Muscle of leg (tissue), 3 donors: ENCODE measurements at regions not wholly inside any gene's neighbourhood (a gene's known extent, or its start where the extent isn't known, plus 50 kb on each side); places are given as distances from the start of the nearest gene placed in this dataset.

ENCODE experiments used
- DNase-seq: peaks from one replicate; pipeline ENCODE4 v3.0.0; 2013
- H3K27ac ChIP-seq: one replicate; pipeline ENCODE4 v1.5.1; 2013; ENCODE audit warnings: mild to moderate bottlenecking, low read length, control low read depth
- H3K27me3 ChIP-seq: one replicate; pipeline ENCODE4 v1.6.1; 2013; ENCODE audit warnings: low read length; ENCODE audit not compliant: control insufficient read depth, insufficient read depth
- H3K36me3 ChIP-seq: one replicate; pipeline ENCODE4 v1.6.1; 2013; ENCODE audit warnings: low read length; ENCODE audit not compliant: control insufficient read depth, insufficient read depth
- H3K4me1 ChIP-seq: one replicate; pipeline ENCODE4 v1.6.1; 2013; ENCODE audit warnings: low read length; ENCODE audit not compliant: control insufficient read depth, insufficient read depth
- H3K4me3 ChIP-seq: one replicate; pipeline ENCODE4 v1.5.1; 2013; ENCODE audit warnings: low read length, control low read depth
- H3K9me3 ChIP-seq: replicated peaks from 2 replicates; pipeline ENCODE4 v1.6.1; 2013; ENCODE audit warnings: low read depth, low read length; ENCODE audit not compliant: control insufficient read depth
- WGBS: methylation state at CpG from one replicate; pipeline ENCODE4 v1.1.5; 2013; ENCODE audit warnings: missing lambda C conversion rate; ENCODE audit not compliant: insufficient coverage; 5-methylcytosine and 5-hydroxymethylcytosine counted together

- Histone ChIP-seq H3K4me1 (peaks cover 8% of the 10 kb centered on the region), H3K36me3 (no peaks in the 10 kb centered on the region), H3K9me3 (no peaks in the 10 kb centered on the region), H3K27me3 (no peaks in the 10 kb centered on the region), H3K27ac (no peak overlapping the region), H3K4me3 (no peak overlapping the region)
- DNase-seq = no peak
- 75% methylated on average over 6 of the region's 6 CpGs for WGBS
Observed at GRCh38 chr1:93746021-93746812, 64.6 kb upstream of the BCAR3 start.

- Histone ChIP-seq H3K27me3 (no peaks in the 10 kb centered on the region), H3K4me3 (no peak overlapping the region), H3K36me3 (no peaks in the 10 kb centered on the region), H3K27ac (no peak overlapping the region), H3K4me1 (peaks cover 16% of the 10 kb centered on the region), H3K9me3 (no peaks in the 10 kb centered on the region)
- DNase-seq = no peak
- 44% methylated on average over 3 of the region's 7 CpGs for WGBS
Observed at GRCh38 chr1:93744299-93744988, 62.8 kb upstream of the BCAR3 start.

DNA sequence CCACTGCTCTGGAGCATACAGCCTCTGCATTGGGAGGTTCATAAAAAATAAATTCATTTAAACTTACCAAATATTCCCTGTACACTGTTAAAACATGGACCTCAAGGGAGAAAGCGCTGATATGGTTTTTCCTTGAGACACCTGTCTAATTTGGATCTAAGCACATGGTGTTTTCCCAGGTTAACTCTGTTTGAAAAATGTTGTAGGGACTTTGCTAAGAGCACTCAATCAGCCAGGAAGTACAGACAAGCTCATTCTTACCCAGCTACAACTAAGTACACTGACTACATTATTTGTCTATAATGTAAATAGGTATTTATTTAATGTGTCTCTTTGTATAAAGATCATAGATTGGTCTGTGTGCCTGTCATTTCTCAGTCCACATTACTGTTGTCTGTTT lies 61.8 kb upstream of the BCAR3 start:
- no CpG with 5 or more reads among the region's 1 CpG for WGBS
- H3K27me3 ChIP-seq = no peaks in the 10 kb centered on the region
- peaks cover 25% of the 10 kb centered on the region for H3K4me1 ChIP-seq
- no peaks in the 10 kb centered on the region for H3K9me3 ChIP-seq
- no peak for DNase-seq
- no peak overlapping the region for H3K27ac ChIP-seq
- no peaks in the 10 kb centered on the region for H3K36me3 ChIP-seq
- H3K4me3 ChIP-seq = no peak overlapping the region

DNA sequence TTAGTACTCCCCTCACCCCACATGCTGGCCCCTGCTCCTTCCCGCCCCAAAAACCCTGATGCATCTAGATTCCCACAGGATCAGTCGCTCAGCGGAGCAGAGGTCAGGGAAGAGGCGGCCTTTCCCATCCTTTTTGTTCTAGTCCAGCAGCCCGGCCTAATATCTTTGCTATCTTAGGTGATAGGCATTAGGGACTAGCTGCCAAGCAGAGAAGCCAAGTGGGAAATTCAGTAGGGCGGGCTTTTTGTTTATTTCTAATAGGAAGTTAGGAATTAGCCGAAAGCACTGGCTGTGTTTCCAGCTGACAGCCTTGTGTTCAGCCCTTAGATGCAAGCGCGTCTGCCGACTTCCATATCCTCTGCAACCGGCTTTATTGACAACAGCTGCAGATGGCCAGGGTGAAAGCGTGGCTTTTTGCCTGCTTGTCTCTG lies 59.0 kb upstream of the BCAR3 start:
- WGBS = 20% methylated on average over 9 of the region's 12 CpGs
- H3K27ac ChIP-seq = peak overlapping the region; percentile 49
- peak; percentile 88 for DNase-seq

DNA sequence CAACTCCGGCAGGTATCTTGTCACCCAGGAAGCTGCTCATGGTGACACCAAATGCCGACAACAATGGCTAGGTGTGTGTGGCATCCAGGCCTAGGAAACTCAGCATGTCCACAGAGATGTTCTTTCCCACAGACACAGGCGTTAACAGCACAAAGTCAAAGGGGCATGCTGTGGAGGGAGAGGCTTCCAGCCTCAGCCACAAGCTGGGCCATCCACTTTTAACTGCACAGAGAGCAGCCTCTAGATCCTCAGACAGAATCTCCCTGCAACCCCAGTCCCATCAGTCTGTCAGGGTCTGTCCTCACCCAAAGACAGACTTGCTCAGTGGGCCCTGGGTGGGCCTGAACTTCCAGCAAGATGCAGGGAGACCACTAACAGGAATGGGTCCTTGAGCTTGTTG lies 58.5 kb upstream of the BCAR3 start:
- H3K27ac ChIP-seq = peak overlapping the region; percentile 49
- H3K9me3 ChIP-seq = no peaks in the 10 kb centered on the region
- no peak overlapping the region for H3K4me3 ChIP-seq
- no peaks in the 10 kb centered on the region for H3K27me3 ChIP-seq
- peaks cover 28% of the 10 kb centered on the region for H3K4me1 ChIP-seq
- DNase-seq = no peak
- H3K36me3 ChIP-seq = no peaks in the 10 kb centered on the region
- WGBS = no CpG with 5 or more reads among the region's 3 CpGs

More for the DNA sequence above, 59.0 kb upstream of the BCAR3 start:
- H3K27me3 ChIP-seq = no peaks in the 10 kb centered on the region
- H3K9me3 ChIP-seq = no peaks in the 10 kb centered on the region
- peaks cover 28% of the 10 kb centered on the region for H3K4me1 ChIP-seq
- no peaks in the 10 kb centered on the region for H3K36me3 ChIP-seq
- H3K4me3 ChIP-seq = no peak overlapping the region

DNA sequence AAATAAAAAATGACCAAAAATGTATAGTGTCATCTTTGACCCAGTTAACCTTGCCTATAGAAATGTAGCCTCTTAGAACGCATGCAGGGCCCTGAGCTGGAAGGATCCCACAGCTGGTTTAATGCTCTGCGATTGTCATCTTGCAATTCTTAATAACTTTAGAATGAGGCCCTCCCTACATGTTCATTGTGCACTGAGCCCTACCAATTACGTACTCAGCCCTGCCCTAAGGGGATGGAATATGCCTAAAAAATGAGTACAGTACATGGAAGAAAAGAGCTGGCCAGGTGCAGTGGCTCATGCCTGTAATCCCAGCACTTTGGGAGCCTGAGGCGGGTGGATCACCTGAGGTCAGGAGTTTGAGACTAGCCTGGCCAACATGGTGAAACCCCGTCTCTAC lies 57.8 kb upstream of the BCAR3 start:
- peaks cover 28% of the 10 kb centered on the region for H3K4me1 ChIP-seq
- H3K9me3 ChIP-seq = no peaks in the 10 kb centered on the region
- H3K27ac ChIP-seq = no peak overlapping the region
- no peak for DNase-seq
- H3K4me3 ChIP-seq = no peak overlapping the region
- H3K36me3 ChIP-seq = no peaks in the 10 kb centered on the region
- WGBS = 60% methylated on average over 1 of the region's 5 CpGs
- no peaks in the 10 kb centered on the region for H3K27me3 ChIP-seq

- no peaks in the 10 kb centered on the region for H3K36me3 ChIP-seq
- H3K4me3 ChIP-seq = no peak overlapping the region
- H3K27ac ChIP-seq = no peak overlapping the region
- no CpG with 5 or more reads among the region's 5 CpGs for WGBS
- H3K4me1 ChIP-seq = peaks cover 28% of the 10 kb centered on the region
- no peak for DNase-seq
- no peaks in the 10 kb centered on the region for H3K9me3 ChIP-seq
- H3K27me3 ChIP-seq = no peaks in the 10 kb centered on the region
Observed at GRCh38 chr1:93738926-93739325, 57.3 kb upstream of the BCAR3 start.

GRCh38 chr1:93738075-93738622 lies 56.5 kb upstream of the BCAR3 start:
- H3K36me3 ChIP-seq = no peaks in the 10 kb centered on the region
- H3K27me3 ChIP-seq = no peaks in the 10 kb centered on the region
- peaks cover 28% of the 10 kb centered on the region for H3K4me1 ChIP-seq
- no peak overlapping the region for H3K27ac ChIP-seq
- 66% methylated on average over 7 of the region's 7 CpGs for WGBS
- H3K9me3 ChIP-seq = no peaks in the 10 kb centered on the region
- DNase-seq = peak; percentile 49
- H3K4me3 ChIP-seq = no peak overlapping the region

DNA sequence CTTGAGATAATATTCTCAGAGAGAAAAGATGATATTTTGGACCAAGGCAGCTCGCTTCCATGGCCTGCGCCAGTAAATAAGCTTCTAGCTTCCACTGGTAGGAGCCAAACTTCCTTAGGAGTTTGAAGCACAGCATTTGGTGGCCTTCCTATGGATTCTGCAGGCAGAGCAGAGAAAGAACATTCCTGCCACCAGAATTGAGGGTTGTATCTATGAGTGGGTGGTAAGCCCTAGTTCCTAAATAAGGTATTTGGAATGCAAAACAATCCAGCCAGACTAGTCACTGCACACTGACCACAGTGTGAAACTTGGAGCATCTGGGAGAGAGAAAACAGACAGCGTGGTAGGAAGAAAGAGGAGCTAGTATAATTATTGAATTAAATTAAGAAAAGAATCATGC lies 54.1 kb upstream of the BCAR3 start:
- no peak for DNase-seq
- H3K27ac ChIP-seq = no peak overlapping the region
- WGBS = 92% methylated on average over 2 of the region's 3 CpGs

GRCh38 chr1:93734999-93735398 lies 53.4 kb upstream of the BCAR3 start:
- H3K27me3 ChIP-seq = no peaks in the 10 kb centered on the region
- H3K4me3 ChIP-seq = no peak overlapping the region
- no peak overlapping the region for H3K27ac ChIP-seq
- peaks cover 21% of the 10 kb centered on the region for H3K4me1 ChIP-seq
- DNase-seq = no peak
- WGBS = no CpG with 5 or more reads among the region's 2 CpGs
- no peaks in the 10 kb centered on the region for H3K36me3 ChIP-seq
- H3K9me3 ChIP-seq = no peaks in the 10 kb centered on the region

More for the DNA sequence above, 54.1 kb upstream of the BCAR3 start:
- no peaks in the 10 kb centered on the region for H3K27me3 ChIP-seq
- peaks cover 26% of the 10 kb centered on the region for H3K4me1 ChIP-seq
- no peaks in the 10 kb centered on the region for H3K9me3 ChIP-seq
- no peak overlapping the region for H3K4me3 ChIP-seq
- no peaks in the 10 kb centered on the region for H3K36me3 ChIP-seq
